K562 (cell line): ENCODE measurements at regions not wholly inside any gene's neighbourhood (a gene's known extent, or its start where the extent isn't known, plus 50 kb on each side); places are given as distances from the start of the nearest gene placed in this dataset.

Experiments used
- CHD4 ChIP-seq: fragments of 200-600 bp; sonication (generic); IDR thresholded peaks from 3 replicates; pipeline ENCODE4 v1.6.1; 2012; ENCODE audit warnings: low read depth, mild to moderate bottlenecking, mixed read lengths, low read length, inconsistent platforms; ENCODE audit not compliant: insufficient read depth, insufficient replicate concordance, poor library complexity, severe bottlenecking
- ESRRB ChIP-seq: fragments of 250-450 bp; sonication (Bioruptor Pico); IDR thresholded peaks from 2 replicates; pipeline ENCODE4 v1.5.0; 2020; ENCODE audit warnings: mild to moderate bottlenecking, moderate library complexity, borderline replicate concordance
- EWSR1 ChIP-seq: fragments of 450-650 bp; IDR thresholded peaks from 2 replicates; pipeline ENCODE4 v1.6.1; 2018; ENCODE audit warnings: borderline replicate concordance, mild to moderate bottlenecking, low read depth, moderate library complexity; ENCODE audit not compliant: partially characterized antibody
- FOXJ3 ChIP-seq: sonication (generic); formaldehyde crosslinking; IDR thresholded peaks from 2 replicates; pipeline ENCODE4 v1.4.0; 2020; ENCODE audit warnings: mild to moderate bottlenecking, missing genetic modification reagents
- GATA2 ChIP-seq: sonication (generic); formaldehyde crosslinking; IDR thresholded peaks from 2 replicates; pipeline ENCODE4 v1.4.0; 2020; ENCODE audit warnings: mild to moderate bottlenecking, missing genetic modification reagents
- KAT7 ChIP-seq: sonication (generic); formaldehyde crosslinking; IDR thresholded peaks from 2 replicates; pipeline ENCODE4 v1.8.0; 2022; ENCODE audit warnings: missing genetic modification reagents, mild to moderate bottlenecking, borderline replicate concordance
- POLR2AphosphoS5 ChIP-seq: IDR thresholded peaks from 2 replicates; pipeline ENCODE4 v1.6.1; 2011; ENCODE audit warnings: mild to moderate bottlenecking, low read depth, low read length, moderate library complexity; ENCODE audit not compliant: control insufficient read depth, insufficient read depth
- RAD51 ChIP-seq: fragments of 450-650 bp; IDR thresholded peaks from 2 replicates; pipeline ENCODE4 v1.7.1; 2016; ENCODE audit warnings: low read depth, mild to moderate bottlenecking, borderline replicate concordance
- ZNF324 ChIP-seq: fragments of 250-450 bp; sonication (Bioruptor Pico); IDR thresholded peaks from 2 replicates; pipeline ENCODE4 v1.4.0; 2020; ENCODE audit warnings: mild to moderate bottlenecking
- ZNF780A ChIP-seq: fragments of 250-450 bp; sonication (Bioruptor Pico); IDR thresholded peaks from 2 replicates; pipeline ENCODE4 v1.5.0; 2021; ENCODE audit warnings: mild to moderate bottlenecking
- TF ChIP-seq, protein P1 (sequence below): fragments of 250-450 bp; sonication (Bioruptor Pico); IDR thresholded peaks from 2 replicates; pipeline ENCODE4 v1.5.0; 2020; ENCODE audit warnings: mild to moderate bottlenecking, borderline replicate concordance
- TF ChIP-seq, protein P2 (sequence below), 2 experiments: fragments of 450-650 bp; IDR thresholded peaks; 2 replicates each; pipeline ENCODE4 v1.6.1; 2018; ENCODE audit warnings: mild to moderate bottlenecking in 2 of 2, low read depth in 1 of 2; ENCODE audit not compliant: partially characterized antibody in 2 of 2
- TF ChIP-seq, protein P3 (sequence below), 3 experiments: IDR thresholded peaks in 2 of 3; conservative IDR thresholded peaks in 1 of 3; 2 replicates each; pipeline ENCODE4 v1.5.1; 2011 to 2012; ENCODE audit warnings: low read length in 3 of 3, mild to moderate bottlenecking in 3 of 3, control low read depth in 2 of 3, improper control_type of control experiment in 1 of 3, inconsistent platforms in 1 of 3, low read depth in 1 of 3, mixed read lengths in 1 of 3, moderate library complexity in 1 of 3; ENCODE audit not compliant: insufficient read depth in 2 of 3
- TF ChIP-seq, protein P4 (sequence below): sonication (generic); formaldehyde crosslinking; IDR thresholded peaks from 2 replicates; pipeline ENCODE4 v1.8.0; 2022; ENCODE audit warnings: missing genetic modification reagents, mild to moderate bottlenecking, borderline replicate concordance

DNA sequence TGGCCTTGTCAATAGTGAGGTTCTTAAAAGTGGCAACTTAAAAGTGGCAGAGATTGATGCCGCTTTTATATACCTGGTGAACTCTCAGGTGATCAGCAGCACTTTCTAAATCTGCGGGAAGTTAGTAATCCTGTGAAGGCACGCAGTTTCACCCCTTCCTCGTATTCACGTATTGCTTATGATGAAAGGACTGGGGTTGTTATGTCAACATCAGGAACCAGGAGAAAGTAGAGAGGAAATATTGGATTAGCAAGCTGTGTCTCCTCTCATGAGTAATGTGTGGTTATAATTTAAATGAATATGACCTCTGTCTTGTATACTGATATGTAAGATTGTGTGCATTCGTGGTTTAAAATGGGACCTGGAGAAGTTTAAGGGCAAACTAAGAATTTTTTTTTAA lies 544.6 kb downstream of the SLITRK6 start:
- no peak for TF ChIP-seq CHD4
- TF ChIP-seq GATA2 (CRISPR knock-in tag), result no peak
- no peak for TF ChIP-seq ZNF780A (CRISPR knock-in tag)
- no peak for TF ChIP-seq FOXJ3 (CRISPR knock-in tag)
- TF ChIP-seq, protein P1, sequence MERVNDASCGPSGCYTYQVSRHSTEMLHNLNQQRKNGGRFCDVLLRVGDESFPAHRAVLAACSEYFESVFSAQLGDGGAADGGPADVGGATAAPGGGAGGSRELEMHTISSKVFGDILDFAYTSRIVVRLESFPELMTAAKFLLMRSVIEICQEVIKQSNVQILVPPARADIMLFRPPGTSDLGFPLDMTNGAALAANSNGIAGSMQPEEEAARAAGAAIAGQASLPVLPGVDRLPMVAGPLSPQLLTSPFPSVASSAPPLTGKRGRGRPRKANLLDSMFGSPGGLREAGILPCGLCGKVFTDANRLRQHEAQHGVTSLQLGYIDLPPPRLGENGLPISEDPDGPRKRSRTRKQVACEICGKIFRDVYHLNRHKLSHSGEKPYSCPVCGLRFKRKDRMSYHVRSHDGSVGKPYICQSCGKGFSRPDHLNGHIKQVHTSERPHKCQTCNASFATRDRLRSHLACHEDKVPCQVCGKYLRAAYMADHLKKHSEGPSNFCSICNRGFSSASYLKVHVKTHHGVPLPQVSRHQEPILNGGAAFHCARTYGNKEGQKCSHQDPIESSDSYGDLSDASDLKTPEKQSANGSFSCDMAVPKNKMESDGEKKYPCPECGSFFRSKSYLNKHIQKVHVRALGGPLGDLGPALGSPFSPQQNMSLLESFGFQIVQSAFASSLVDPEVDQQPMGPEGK (CRISPR knock-in tag), result no peak
- TF ChIP-seq, protein P2, sequence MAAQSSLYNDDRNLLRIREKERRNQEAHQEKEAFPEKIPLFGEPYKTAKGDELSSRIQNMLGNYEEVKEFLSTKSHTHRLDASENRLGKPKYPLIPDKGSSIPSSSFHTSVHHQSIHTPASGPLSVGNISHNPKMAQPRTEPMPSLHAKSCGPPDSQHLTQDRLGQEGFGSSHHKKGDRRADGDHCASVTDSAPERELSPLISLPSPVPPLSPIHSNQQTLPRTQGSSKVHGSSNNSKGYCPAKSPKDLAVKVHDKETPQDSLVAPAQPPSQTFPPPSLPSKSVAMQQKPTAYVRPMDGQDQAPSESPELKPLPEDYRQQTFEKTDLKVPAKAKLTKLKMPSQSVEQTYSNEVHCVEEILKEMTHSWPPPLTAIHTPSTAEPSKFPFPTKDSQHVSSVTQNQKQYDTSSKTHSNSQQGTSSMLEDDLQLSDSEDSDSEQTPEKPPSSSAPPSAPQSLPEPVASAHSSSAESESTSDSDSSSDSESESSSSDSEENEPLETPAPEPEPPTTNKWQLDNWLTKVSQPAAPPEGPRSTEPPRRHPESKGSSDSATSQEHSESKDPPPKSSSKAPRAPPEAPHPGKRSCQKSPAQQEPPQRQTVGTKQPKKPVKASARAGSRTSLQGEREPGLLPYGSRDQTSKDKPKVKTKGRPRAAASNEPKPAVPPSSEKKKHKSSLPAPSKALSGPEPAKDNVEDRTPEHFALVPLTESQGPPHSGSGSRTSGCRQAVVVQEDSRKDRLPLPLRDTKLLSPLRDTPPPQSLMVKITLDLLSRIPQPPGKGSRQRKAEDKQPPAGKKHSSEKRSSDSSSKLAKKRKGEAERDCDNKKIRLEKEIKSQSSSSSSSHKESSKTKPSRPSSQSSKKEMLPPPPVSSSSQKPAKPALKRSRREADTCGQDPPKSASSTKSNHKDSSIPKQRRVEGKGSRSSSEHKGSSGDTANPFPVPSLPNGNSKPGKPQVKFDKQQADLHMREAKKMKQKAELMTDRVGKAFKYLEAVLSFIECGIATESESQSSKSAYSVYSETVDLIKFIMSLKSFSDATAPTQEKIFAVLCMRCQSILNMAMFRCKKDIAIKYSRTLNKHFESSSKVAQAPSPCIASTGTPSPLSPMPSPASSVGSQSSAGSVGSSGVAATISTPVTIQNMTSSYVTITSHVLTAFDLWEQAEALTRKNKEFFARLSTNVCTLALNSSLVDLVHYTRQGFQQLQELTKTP (IDR thresholded peaks at IDR 0.05; ENCODE audit: low read depth in 1 of 2, partially characterized antibody in 2 of 2), result no peak
- no peak for TF ChIP-seq KAT7 (CRISPR knock-in tag)
- TF ChIP-seq POLR2AphosphoS5, result no peak
- TF ChIP-seq, protein P3, sequence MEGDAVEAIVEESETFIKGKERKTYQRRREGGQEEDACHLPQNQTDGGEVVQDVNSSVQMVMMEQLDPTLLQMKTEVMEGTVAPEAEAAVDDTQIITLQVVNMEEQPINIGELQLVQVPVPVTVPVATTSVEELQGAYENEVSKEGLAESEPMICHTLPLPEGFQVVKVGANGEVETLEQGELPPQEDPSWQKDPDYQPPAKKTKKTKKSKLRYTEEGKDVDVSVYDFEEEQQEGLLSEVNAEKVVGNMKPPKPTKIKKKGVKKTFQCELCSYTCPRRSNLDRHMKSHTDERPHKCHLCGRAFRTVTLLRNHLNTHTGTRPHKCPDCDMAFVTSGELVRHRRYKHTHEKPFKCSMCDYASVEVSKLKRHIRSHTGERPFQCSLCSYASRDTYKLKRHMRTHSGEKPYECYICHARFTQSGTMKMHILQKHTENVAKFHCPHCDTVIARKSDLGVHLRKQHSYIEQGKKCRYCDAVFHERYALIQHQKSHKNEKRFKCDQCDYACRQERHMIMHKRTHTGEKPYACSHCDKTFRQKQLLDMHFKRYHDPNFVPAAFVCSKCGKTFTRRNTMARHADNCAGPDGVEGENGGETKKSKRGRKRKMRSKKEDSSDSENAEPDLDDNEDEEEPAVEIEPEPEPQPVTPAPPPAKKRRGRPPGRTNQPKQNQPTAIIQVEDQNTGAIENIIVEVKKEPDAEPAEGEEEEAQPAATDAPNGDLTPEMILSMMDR (IDR thresholded peaks at IDR 0.05 in 2 of 3, conservative IDR thresholded peaks at IDR 0.05 in 1 of 3; ENCODE audit: insufficient read depth in 2 of 3, low read depth in 1 of 3, low read length in 3 of 3), result no peak
- no peak for TF ChIP-seq RAD51
- TF ChIP-seq ESRRB (CRISPR knock-in tag), result no peak
- no peak for TF ChIP-seq ZNF324 (CRISPR knock-in tag)
- no peak for TF ChIP-seq EWSR1
- TF ChIP-seq, protein P4, sequence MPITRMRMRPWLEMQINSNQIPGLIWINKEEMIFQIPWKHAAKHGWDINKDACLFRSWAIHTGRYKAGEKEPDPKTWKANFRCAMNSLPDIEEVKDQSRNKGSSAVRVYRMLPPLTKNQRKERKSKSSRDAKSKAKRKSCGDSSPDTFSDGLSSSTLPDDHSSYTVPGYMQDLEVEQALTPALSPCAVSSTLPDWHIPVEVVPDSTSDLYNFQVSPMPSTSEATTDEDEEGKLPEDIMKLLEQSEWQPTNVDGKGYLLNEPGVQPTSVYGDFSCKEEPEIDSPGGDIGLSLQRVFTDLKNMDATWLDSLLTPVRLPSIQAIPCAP, result no peak
